Transverse colon (tissue), 4 donors: ENCODE measurements at regions not wholly inside any gene's neighbourhood (a gene's known extent, or its start where the extent isn't known, plus 50 kb on each side); places are given as distances from the start of the nearest gene placed in this dataset.

Source experiments
- DNase-seq: peaks from one replicate; pipeline ENCODE4 v3.0.0-alpha.2; 2019
- H3K27ac ChIP-seq, 4 donors: fragments of 200-600 bp; sonication (generic); 2 replicates each; pipeline ENCODE4 v1.5.1; 2016 to 2018; ENCODE audit warnings: inconsistent platforms in 4 of 4
- H3K27me3 ChIP-seq: fragments of 200-600 bp; sonication (generic); 2 replicates; pipeline ENCODE4 v1.5.1; 2017; ENCODE audit warnings: inconsistent platforms
- H3K36me3 ChIP-seq, 4 donors: fragments of 200-600 bp; sonication (generic); 2 replicates each; pipeline ENCODE4 v1.5.1; 2017 to 2019; ENCODE audit warnings: inconsistent platforms in 4 of 4
- H3K4me1 ChIP-seq, 4 donors: fragments of 200-600 bp; sonication (generic); 2 replicates each; pipeline ENCODE4 v1.5.1; 2017 to 2020; ENCODE audit warnings: inconsistent platforms in 4 of 4
- H3K4me3 ChIP-seq, 4 donors: fragments of 200-600 bp; sonication (generic); 1 replicate in 1 of 4; 2 replicates in 3 of 4; pipeline versions ENCODE4 v1.5.1 to v1.6.1; 2017 to 2019; ENCODE audit warnings: inconsistent platforms in 4 of 4
- H3K9me3 ChIP-seq, 2 donors: fragments of 200-600 bp; sonication (generic); 2 replicates each; pipeline ENCODE4 v1.5.1; 2017 to 2019; ENCODE audit warnings: inconsistent platforms in 2 of 2
- EP300 ChIP-seq: sonication (generic); formaldehyde crosslinking; IDR thresholded peaks from one replicate; pipeline ENCODE4 v1.6.1; 2017; ENCODE audit warnings: antibody characterized with exemption, low read depth
- POLR2A ChIP-seq: fragments of 450-650 bp; IDR thresholded peaks from one replicate; pipeline ENCODE4 v1.6.1; 2016; ENCODE audit warnings: antibody characterized with exemption, mild to moderate bottlenecking, moderate library complexity
- POLR2AphosphoS5 ChIP-seq, 3 donors: sonication (generic); formaldehyde crosslinking; IDR thresholded peaks; one replicate each; pipeline ENCODE4 v1.6.1; 2016; ENCODE audit warnings: antibody characterized with exemption in 3 of 3
- WGBS, 2 donors: methylation state at CpG; one replicate each; pipeline ENCODE4 v1.1.5; 2018; ENCODE audit warnings: low coverage in 1 of 2; 5-methylcytosine and 5-hydroxymethylcytosine counted together
- in situ Hi-C, 4 donors: fragments of 200-750 bp; cut with MboI; loops; one replicate each; pipeline versions ENCODE4 v1.15.0 to v1.15.1; 2017; ENCODE audit warnings: low sequenced_read_pairs in 3 of 4, low pct_ligation_motif_present in 1 of 4, low pct_unique_long_range_greater_than_20kb in 1 of 4
- intact Hi-C: fragments of 100-400 bp; cut with DNase I; formaldehyde crosslinking; loops from one replicate; pipeline ENCODE4 v1.15.1; 2023; ENCODE audit warnings: low total_unique reads
- TF ChIP-seq, protein P1 (sequence below), 5 experiments: fragments of 200-600 bp in 3 of 5; fragments of 450-650 bp in 2 of 5; sonication (generic) in 3 of 5; IDR thresholded peaks; 1 replicate in 2 of 5; 2 replicates in 3 of 5; pipeline ENCODE4 v1.5.1; 2016 to 2017; ENCODE audit warnings: antibody characterized with exemption in 5 of 5, inconsistent platforms in 3 of 5, mild to moderate bottlenecking in 2 of 5, moderate library complexity in 1 of 5

- no peaks in the 10 kb centered on the region for H3K36me3 ChIP-seq
- no peaks in the 10 kb centered on the region for H3K27me3 ChIP-seq
- H3K27ac ChIP-seq, result no peak overlapping the region
- TF ChIP-seq POLR2AphosphoS5 (IDR thresholded peaks at IDR 0.05) (no peak), POLR2A (no peak), EP300 (no peak)
- TF ChIP-seq, protein P1, sequence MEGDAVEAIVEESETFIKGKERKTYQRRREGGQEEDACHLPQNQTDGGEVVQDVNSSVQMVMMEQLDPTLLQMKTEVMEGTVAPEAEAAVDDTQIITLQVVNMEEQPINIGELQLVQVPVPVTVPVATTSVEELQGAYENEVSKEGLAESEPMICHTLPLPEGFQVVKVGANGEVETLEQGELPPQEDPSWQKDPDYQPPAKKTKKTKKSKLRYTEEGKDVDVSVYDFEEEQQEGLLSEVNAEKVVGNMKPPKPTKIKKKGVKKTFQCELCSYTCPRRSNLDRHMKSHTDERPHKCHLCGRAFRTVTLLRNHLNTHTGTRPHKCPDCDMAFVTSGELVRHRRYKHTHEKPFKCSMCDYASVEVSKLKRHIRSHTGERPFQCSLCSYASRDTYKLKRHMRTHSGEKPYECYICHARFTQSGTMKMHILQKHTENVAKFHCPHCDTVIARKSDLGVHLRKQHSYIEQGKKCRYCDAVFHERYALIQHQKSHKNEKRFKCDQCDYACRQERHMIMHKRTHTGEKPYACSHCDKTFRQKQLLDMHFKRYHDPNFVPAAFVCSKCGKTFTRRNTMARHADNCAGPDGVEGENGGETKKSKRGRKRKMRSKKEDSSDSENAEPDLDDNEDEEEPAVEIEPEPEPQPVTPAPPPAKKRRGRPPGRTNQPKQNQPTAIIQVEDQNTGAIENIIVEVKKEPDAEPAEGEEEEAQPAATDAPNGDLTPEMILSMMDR (IDR thresholded peaks at IDR 0.05), result no peak
- peaks cover 0 to 9% (median 2%) of the 10 kb centered on the region in 4 donors for H3K4me1 ChIP-seq
- 76% methylated on average over 7 of the region's 7 CpGs; no CpG with 5 or more reads in 1 of the 2 donors for WGBS, 2 donors
- no peaks in the 10 kb centered on the region for H3K9me3 ChIP-seq
- in situ Hi-C loops (no loop called here), intact Hi-C loops (no loop called here)
- H3K4me3 ChIP-seq, result no peak overlapping the region
- DNase-seq, result no peak
Observed at GRCh38 chr7:135257-135653, 57.1 kb upstream of the FAM20C start.

GRCh38 chr7:135731-136645, 56.4 kb upstream of the FAM20C start:
- Histone ChIP-seq H3K27ac (no peak overlapping the region), H3K4me1 (peaks cover 0 to 6% (median 2%) of the 10 kb centered on the region in 4 donors), H3K27me3 (no peaks in the 10 kb centered on the region), H3K9me3 (no peaks in the 10 kb centered on the region), H3K4me3 (no peak overlapping the region), H3K36me3 (no peaks in the 10 kb centered on the region)
- no peak for DNase-seq
- 78 to 90% methylated on average over 3 to 12 of the region's 12 CpGs for WGBS, 2 donors
- TF ChIP-seq, protein P1 (IDR thresholded peaks at IDR 0.05), result no peak
- TF ChIP-seq POLR2AphosphoS5 (IDR thresholded peaks at IDR 0.05) (no peak), EP300 (no peak), POLR2A (no peak)
- in situ Hi-C loops (no loop called here), intact Hi-C loops (no loop called here)

- TF ChIP-seq POLR2AphosphoS5 (IDR thresholded peaks at IDR 0.05) (no peak), EP300 (no peak), POLR2A (no peak)
- TF ChIP-seq, protein P1 (IDR thresholded peaks at IDR 0.05), result no peak
- peaks cover 0 to 6% (median 5%) of the 10 kb centered on the region in 4 donors for H3K4me1 ChIP-seq
- no peaks in the 10 kb centered on the region for H3K36me3 ChIP-seq
- DNase-seq, result peak; percentile 4
- WGBS, 2 donors, result 65 to 78% methylated on average over 6 to 14 of the region's 14 CpGs
- in situ Hi-C loops, result no loop called here
- intact Hi-C loops, result no loop called here
- no peak overlapping the region for H3K4me3 ChIP-seq
- H3K9me3 ChIP-seq, result no peaks in the 10 kb centered on the region
- no peak overlapping the region for H3K27ac ChIP-seq
- H3K27me3 ChIP-seq, result no peaks in the 10 kb centered on the region
Observed at GRCh38 chr7:137094-137891, 55.1 kb upstream of the FAM20C start.

- Histone ChIP-seq H3K4me3 (no peak overlapping the region), H3K36me3 (no peaks in the 10 kb centered on the region), H3K27me3 (no peaks in the 10 kb centered on the region), H3K4me1 (peaks cover 0 to 15% (median 8%) of the 10 kb centered on the region in 4 donors), H3K27ac (no peak overlapping the region), H3K9me3 (no peaks in the 10 kb centered on the region)
- intact Hi-C loops (no loop called here), in situ Hi-C loops (no loop called here)
- DNase-seq, result no peak
- TF ChIP-seq POLR2A, result no peak
- TF ChIP-seq POLR2AphosphoS5 (IDR thresholded peaks at IDR 0.05), result no peak
- TF ChIP-seq, protein P1 (IDR thresholded peaks at IDR 0.05), result no peak
- TF ChIP-seq EP300, result no peak
- 69% methylated on average over 6 of the region's 6 CpGs; no CpG with 5 or more reads in 1 of the 2 donors for WGBS, 2 donors
Observed at GRCh38 chr7:139131-139530, 53.2 kb upstream of the FAM20C start.
